Vagina (tissue), 2 donors: ENCODE measurements at regions not wholly inside any gene's neighbourhood (a gene's known extent, or its start where the extent isn't known, plus 50 kb on each side); places are given as distances from the start of the nearest gene placed in this dataset.

Source experiments
- CTCF ChIP-seq, 3 experiments: fragments of 450-650 bp in 2 of 3; fragments of 200-600 bp in 1 of 3; sonication (generic) in 1 of 3; IDR thresholded peaks; one replicate each; pipeline ENCODE4 v1.5.1; 2017 to 2019; ENCODE audit warnings: antibody characterized with exemption in 3 of 3, mild to moderate bottlenecking in 2 of 3, moderate library complexity in 2 of 3
- POLR2AphosphoS5 ChIP-seq, 2 donors: sonication (generic); formaldehyde crosslinking; IDR thresholded peaks; one replicate each; pipeline ENCODE4 v1.9.0; 2017; ENCODE audit warnings: antibody characterized with exemption in 2 of 2, mild to moderate bottlenecking in 2 of 2, low read depth in 1 of 2; ENCODE audit not compliant: insufficient read depth in 1 of 2

DNA sequence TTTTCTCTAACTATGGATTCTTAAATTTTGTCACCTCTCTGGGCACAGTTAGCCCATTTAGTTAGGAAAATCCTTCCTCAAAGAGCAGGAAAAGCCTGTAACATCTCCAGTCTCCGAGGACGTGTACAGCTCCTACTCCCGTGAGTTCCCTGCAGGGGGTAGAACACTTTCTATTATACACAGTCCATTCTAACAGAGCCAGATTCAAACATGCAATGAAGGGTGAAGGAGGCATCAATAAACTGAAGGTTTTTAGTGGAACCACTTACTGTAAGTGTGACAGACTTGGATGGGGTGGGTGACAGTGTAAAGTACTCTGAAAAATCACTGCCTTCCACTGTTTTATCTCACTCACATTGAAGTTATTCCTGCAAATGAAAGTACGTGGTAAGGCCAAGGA lies 204.7 kb upstream of the DACH1 start:
- TF ChIP-seq CTCF (IDR thresholded peaks at IDR 0.05) (no peak), POLR2AphosphoS5 (IDR thresholded peaks at IDR 0.05; ENCODE audit: insufficient read depth in 1 of 2, low read depth in 1 of 2) (no peak)
